ENCODE measurements at regions not wholly inside any gene's neighbourhood (a gene's known extent, or its start where the extent isn't known, plus 50 kb on each side); places are given as distances from the start of the nearest gene placed in this dataset.
"Not testable (repeated sequence)": the region's sequence is repeated elsewhere in the genome, so short reads cannot be mapped to it uniquely, and the experiment has no call there.

GRCh38 chr2:153420394-153420793 lies 58.2 kb downstream of the RPRM start:
- no peak for DNase-seq

GRCh38 chr2:153417077-153417476 lies 61.5 kb downstream of the RPRM start:
- DNase-seq: no peak

GRCh38 chr2:153416071-153416470 lies 62.5 kb downstream of the RPRM start:
- DNase-seq: no peak

GRCh38 chr2:153408710-153409385 lies 69.7 kb downstream of the RPRM start:
- no peak for DNase-seq

- DNase-seq: no peak
Observed at GRCh38 chr2:153405196-153405595, 73.4 kb downstream of the RPRM start.

GRCh38 chr2:153404792-153405191 lies 73.8 kb downstream of the RPRM start:
- DNase-seq: no peak

- no peak for DNase-seq
Observed at GRCh38 chr2:153403940-153404339, 74.6 kb downstream of the RPRM start.

- DNase-seq: not testable (repeated sequence)
Observed at GRCh38 chr2:153403352-153403751, 75.2 kb downstream of the RPRM start.

GRCh38 chr2:153394686-153395085 lies 83.9 kb downstream of the RPRM start:
- no peak for DNase-seq

GRCh38 chr2:153394247-153394646 lies 84.3 kb downstream of the RPRM start:
- no peak for DNase-seq

- no peak for DNase-seq
Observed at GRCh38 chr2:153393518-153393917, 85.0 kb downstream of the RPRM start.

GRCh38 chr2:153391131-153391530 lies 87.4 kb downstream of the RPRM start:
- DNase-seq: no peak

GRCh38 chr2:153388246-153388645 lies 90.3 kb downstream of the RPRM start:
- DNase-seq: no peak

- DNase-seq: no peak
Observed at GRCh38 chr2:153387203-153387602, 91.4 kb downstream of the RPRM start.

- DNase-seq: no peak
Observed at GRCh38 chr2:153386481-153386897, 92.1 kb downstream of the RPRM start.

GRCh38 chr2:153373510-153374279 lies 104.9 kb downstream of the RPRM start:
- DNase-seq: no peak

GRCh38 chr2:153360239-153360638 lies 118.3 kb downstream of the RPRM start:
- DNase-seq: no peak

GRCh38 chr2:153354377-153354776 lies 124.2 kb downstream of the RPRM start:
- DNase-seq: no peak

- DNase-seq: no peak
Observed at GRCh38 chr2:153349603-153350002, 129.0 kb downstream of the RPRM start.

- DNase-seq: no peak
Observed at GRCh38 chr2:153347818-153348495, 130.6 kb downstream of the RPRM start.

- DNase-seq: no peak
Observed at GRCh38 chr2:153320879-153321278, 157.7 kb downstream of the RPRM start.

GRCh38 chr2:153311432-153311831 lies 167.1 kb downstream of the RPRM start:
- no peak for DNase-seq

- DNase-seq: no peak
Observed at GRCh38 chr2:153308466-153308865, 170.1 kb downstream of the RPRM start.

- no peak for DNase-seq
Observed at GRCh38 chr2:153307223-153307622, 171.3 kb downstream of the RPRM start.

Measured in CD4-positive, alpha-beta T cell treated with Interleukin-10 for 1 hour (primary cell).